A673 (cell line): ENCODE measurements at regions not wholly inside any gene's neighbourhood (a gene's known extent, or its start where the extent isn't known, plus 50 kb on each side); places are given as distances from the start of the nearest gene placed in this dataset.

Experiments used
- BruUV-seq: library from RNA; stranded (reverse); fragments of 400-500 nt; replicated peaks from 2 replicates; lab custom pipeline; 2021; lab: Mats Ljungman, UMichigan
- CTCF ChIA-PET: fragments of 300-600 bp; sonication (Branson Sonifier 250); formaldehyde crosslinking; loops from one replicate; lab custom pipeline; 2022; ENCODE audit warnings: antibody characterized with exemption; lab: Charles Lee
- POLR2A ChIA-PET: fragments of 300-600 bp; sonication (Branson Sonifier 250); formaldehyde crosslinking; loops from one replicate; lab custom pipeline; 2022; ENCODE audit warnings: antibody characterized with exemption; ENCODE audit not compliant: low non-redundant PET; lab: Charles Lee
- DNase-seq: peaks from one replicate; pipeline ENCODE4 v3.0.0-alpha.2; 2015; ENCODE audit warnings: low spot score
- H3K27ac ChIP-seq: fragments of 200-600 bp; sonication (generic); 2 replicates; pipeline ENCODE4 v1.5.1; 2016; ENCODE audit warnings: mixed run types, low read depth, mild to moderate bottlenecking, mixed read lengths, antibody characterized with exemption, low read length; ENCODE audit not compliant: poor library complexity, severe bottlenecking
- H3K27me3 ChIP-seq: fragments of 200-600 bp; sonication (generic); replicated peaks from 2 replicates; pipeline ENCODE4 v1.6.1; 2017; ENCODE audit warnings: mixed run types, low read depth, mild to moderate bottlenecking, mixed read lengths, antibody characterized with exemption, low read length; ENCODE audit not compliant: insufficient read depth, poor library complexity
- H3K36me3 ChIP-seq: fragments of 200-600 bp; sonication (generic); 2 replicates; pipeline ENCODE4 v1.6.1; 2016; ENCODE audit warnings: mixed run types, mild to moderate bottlenecking, mixed read lengths, antibody characterized with exemption, low read length; ENCODE audit not compliant: insufficient read depth, poor library complexity, severe bottlenecking
- H3K4me1 ChIP-seq: fragments of 200-600 bp; sonication (generic); 2 replicates; pipeline ENCODE4 v1.6.1; 2017; ENCODE audit warnings: mixed run types, mild to moderate bottlenecking, mixed read lengths, antibody characterized with exemption, low read length; ENCODE audit not compliant: insufficient read depth, poor library complexity, severe bottlenecking
- H3K4me3 ChIP-seq: fragments of 200-600 bp; sonication (generic); 2 replicates; pipeline ENCODE4 v1.5.1; 2016; ENCODE audit warnings: low read depth, mixed run types, mild to moderate bottlenecking, mixed read lengths, low read length; ENCODE audit not compliant: poor library complexity, severe bottlenecking
- H3K9me3 ChIP-seq: fragments of 200-600 bp; sonication (generic); 2 replicates; pipeline ENCODE4 v1.6.1; 2016; ENCODE audit warnings: mixed run types, low read depth, mild to moderate bottlenecking, mixed read lengths, antibody characterized with exemption, low read length; ENCODE audit not compliant: poor library complexity, severe bottlenecking
- CTCF ChIP-seq: fragments of 300-800, 200-600 bp; sonication (generic); conservative IDR thresholded peaks from 2 replicates; pipeline ENCODE4 v1.5.1; 2017; ENCODE audit warnings: low read depth, mild to moderate bottlenecking, antibody characterized with exemption, low read length, moderate library complexity, mixed read lengths
- EZH2 ChIP-seq: fragments of 200-600 bp; sonication (generic); IDR thresholded peaks from 2 replicates; pipeline ENCODE4 v1.6.1; 2017; ENCODE audit warnings: borderline replicate concordance, low read depth, mild to moderate bottlenecking, mixed read lengths, antibody characterized with exemption, low read length; ENCODE audit not compliant: poor library complexity, severe bottlenecking
- intact Hi-C: fragments of 100-400 bp; cut with micrococcal nuclease; formaldehyde crosslinking; loops from one replicate; pipeline ENCODE4 v1.10.0; 2022; ENCODE audit not compliant: unreplicated experiment

GRCh38 chr6:53974941-53975340 is 136.3 kb upstream of the MLIP start:
- no TSS peak for BruUV-seq
- TF ChIP-seq CTCF = no peak
- no peak for TF ChIP-seq EZH2
- H3K27me3 ChIP-seq = no peaks in the 10 kb centered on the region
- ChIA-PET POLR2A (no interaction called here), CTCF (no interaction called here)
- DNase-seq = no peak
- no peaks in the 10 kb centered on the region for H3K9me3 ChIP-seq
- no peaks in the 10 kb centered on the region for H3K4me1 ChIP-seq
- intact Hi-C loops = no loop called here
- no peak overlapping the region for H3K27ac ChIP-seq
- no peaks in the 10 kb centered on the region for H3K36me3 ChIP-seq
- no peak overlapping the region for H3K4me3 ChIP-seq

DNA sequence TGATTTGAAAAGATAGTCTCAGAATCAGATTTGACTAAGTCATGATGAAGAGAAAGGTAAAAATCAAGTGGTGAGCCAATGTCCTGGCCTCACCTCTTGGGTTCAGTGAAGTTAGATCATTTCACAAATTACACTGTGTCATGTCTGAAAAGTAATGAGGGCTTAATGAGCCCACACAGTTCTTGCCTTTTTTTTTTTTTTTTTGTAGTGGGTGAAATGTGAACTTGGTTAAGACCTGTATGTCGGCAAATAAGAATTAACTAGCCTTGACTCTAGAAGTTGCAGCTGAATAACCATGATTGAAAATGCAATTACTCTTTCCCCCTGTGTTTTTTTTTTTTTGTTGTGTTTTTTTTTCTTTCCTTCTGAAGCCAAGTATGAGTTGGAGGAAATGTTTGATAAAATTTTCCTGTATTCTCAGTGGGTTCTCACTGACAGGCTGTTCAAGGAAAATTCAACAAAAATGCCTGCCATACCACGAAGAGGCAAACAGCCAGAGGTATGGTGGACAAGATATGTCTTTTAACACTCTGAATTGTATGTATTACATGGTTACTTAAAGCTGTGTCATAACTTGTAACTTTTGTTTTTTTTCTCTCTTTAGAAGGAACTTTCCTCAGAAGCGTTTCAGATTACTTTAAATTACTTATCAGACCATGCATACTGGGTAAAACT is 135.2 kb upstream of the MLIP start:
- Histone ChIP-seq H3K4me1 (no peaks in the 10 kb centered on the region), H3K36me3 (no peaks in the 10 kb centered on the region), H3K27me3 (no peaks in the 10 kb centered on the region), H3K9me3 (no peaks in the 10 kb centered on the region), H3K27ac (no peak overlapping the region), H3K4me3 (no peak overlapping the region)
- no TSS peak for BruUV-seq
- ChIA-PET CTCF (interaction anchor here (0.6 kb wide), 2 partner anchors 9 to 241 kb away, joined by 3 to 4 read pairs; no protein-coding TSS in a partner anchor), POLR2A (no interaction called here)
- intact Hi-C loops = no loop called here
- DNase-seq = no peak
- TF ChIP-seq CTCF (no peak), EZH2 (no peak)

- Histone ChIP-seq H3K9me3 (no peaks in the 10 kb centered on the region), H3K4me1 (no peaks in the 10 kb centered on the region), H3K4me3 (no peak overlapping the region), H3K27me3 (no peaks in the 10 kb centered on the region), H3K27ac (no peak overlapping the region), H3K36me3 (no peaks in the 10 kb centered on the region)
- no TSS peak for BruUV-seq
- ChIA-PET CTCF (no interaction called here), POLR2A (no interaction called here)
- TF ChIP-seq CTCF = no peak
- no peak for TF ChIP-seq EZH2
- intact Hi-C loops = no loop called here
- no peak for DNase-seq
These were observed 133.7 kb upstream of the MLIP start for GRCh38 chr6:53977551-53977950.
